NOMO-1 treated with DMSO at 0.1 percent for 48 hours (cell line): ENCODE measurements at regions not wholly inside any gene's neighbourhood (a gene's known extent, or its start where the extent isn't known, plus 50 kb on each side); places are given as distances from the start of the nearest gene placed in this dataset.
A peak's percentile ranks its signal among the peaks of the same experiment; 100 is the strongest.

Source experiments
- DNase-seq: peaks from one replicate; lab custom pipeline; 2025; ENCODE audit not compliant: unreplicated experiment; lab: John Stamatoyannopoulos, UW

DNA sequence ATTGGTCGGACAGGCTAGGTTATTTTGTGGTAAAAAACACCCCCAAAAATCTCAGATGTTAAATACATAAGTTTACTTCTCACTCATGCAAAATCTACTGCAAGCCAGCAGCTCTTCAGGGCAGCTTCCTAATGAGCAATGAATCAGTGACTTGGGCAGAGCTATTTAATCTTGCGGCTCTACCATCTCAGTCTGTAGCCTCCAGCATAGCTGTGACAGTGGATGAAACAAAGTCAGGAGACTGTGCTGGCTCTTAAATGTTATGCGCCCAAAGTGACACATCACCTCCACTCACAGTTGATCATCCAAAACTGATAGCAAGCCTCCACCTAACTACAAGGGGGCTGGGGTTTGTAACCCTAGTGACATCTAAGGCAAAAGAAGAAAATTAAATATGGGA is 571.9 kb downstream of the METTL4 start:
- no peak for DNase-seq

DNA sequence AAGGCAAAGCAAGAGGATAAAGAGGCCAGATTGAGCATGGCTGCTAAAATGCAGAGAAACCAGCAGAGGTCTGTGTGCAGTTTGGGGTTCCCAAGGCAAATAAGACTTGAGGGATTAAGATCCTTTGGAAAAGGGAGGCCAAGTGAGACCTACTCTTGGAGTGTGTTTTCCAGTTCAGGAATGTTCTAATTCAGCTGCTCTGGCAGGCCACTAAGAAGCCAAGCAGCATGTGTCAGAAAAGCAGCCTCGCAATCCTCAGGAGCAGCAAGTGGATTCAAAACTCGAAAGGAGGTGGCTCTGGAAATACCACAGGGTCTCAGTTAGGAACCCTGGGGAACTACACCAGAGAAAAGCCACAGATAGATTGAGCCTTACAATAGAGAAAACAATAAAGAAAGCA is 569.2 kb downstream of the METTL4 start:
- DNase-seq: no peak

DNA sequence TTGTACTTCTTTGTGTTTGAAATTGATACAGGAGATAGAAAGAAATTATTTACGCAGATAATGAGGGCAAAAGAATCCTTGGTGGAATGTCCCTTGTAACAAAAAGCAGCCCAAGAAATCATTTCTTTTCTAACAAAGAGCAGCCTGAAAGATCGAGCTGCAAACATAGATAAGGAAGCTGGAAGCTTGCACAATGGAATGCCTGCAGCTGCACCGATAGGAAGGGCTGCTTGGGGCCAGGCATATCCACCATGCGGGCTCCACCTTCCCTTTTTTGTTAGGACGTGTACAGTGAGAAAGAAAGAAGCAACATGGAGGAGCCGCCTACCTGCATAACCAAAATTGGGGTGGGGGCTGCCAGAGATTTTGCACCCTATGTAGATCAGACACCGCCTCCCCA is 568.7 kb downstream of the METTL4 start:
- no peak for DNase-seq

DNA sequence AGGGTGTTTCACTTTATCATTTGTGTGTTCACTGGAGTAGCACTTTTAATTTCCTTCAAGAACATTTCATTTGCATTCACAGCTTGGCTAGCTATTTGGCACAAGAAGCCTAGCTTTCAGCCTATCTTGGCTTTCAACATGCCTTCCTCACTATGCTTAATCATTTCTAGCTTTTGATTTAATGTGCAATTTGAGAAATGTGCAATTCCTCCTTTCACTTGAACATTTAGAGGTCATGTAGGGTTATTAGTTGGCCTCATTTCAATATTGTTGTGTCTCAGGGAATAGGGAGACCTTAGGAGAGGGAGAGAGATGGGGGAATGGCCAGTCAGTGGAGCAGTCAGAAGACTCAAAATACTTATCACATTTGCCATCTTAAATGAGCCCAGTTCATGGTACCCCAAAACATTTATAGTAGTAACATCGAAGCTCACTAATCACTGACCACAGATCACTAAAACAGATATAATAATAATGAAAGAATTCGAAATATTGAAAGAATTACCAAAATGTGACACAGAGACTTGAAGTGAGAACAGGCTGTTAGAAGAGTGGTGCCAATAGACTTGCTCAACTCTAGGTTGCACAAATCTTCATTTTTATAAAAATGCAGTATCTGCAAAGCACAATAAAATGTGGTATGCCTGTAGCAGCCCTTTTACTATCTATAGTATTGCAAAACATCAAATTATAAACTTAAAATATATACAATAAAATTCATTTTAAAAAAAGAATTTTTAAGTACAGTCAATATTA is 561.2 kb downstream of the METTL4 start:
- DNase-seq: no peak

DNA sequence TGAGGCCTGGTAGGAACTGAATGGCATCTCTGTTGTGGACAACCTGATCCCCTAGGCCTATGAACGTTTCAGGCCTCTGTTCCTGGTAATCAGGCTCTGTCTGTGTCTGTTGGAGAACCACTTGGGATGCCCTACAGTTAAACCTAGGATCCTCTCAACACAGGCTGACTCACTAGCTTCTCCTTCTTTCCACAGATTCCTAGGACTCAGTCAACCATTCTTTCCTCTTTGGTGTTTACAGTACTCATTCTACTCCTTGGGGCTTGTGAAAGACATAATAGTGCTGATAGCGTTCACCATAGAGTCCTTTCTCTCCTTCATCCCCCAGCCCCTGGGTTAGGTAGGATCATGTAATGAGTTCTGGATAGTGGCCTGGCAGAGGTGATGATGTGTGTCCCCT is 544.3 kb downstream of the METTL4 start:
- no peak for DNase-seq

DNA sequence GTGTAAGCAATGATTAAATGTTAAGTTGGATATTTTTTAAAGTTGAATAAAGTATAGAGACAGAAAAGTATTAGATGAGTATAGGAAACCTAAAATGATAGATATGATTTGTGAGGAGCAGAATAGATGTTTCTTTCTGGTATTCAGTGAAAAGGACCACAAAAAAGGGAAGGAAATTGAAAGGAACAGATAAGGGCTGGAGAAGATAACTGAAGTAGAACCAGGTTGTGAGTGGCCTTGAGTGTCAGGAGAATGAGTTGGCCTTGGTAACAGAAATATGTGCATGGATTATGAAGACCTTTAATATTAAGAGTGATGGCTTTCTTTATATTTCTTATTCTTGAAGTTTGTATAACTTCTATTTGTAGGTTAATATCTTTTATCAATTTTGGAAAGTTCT is 543.5 kb downstream of the METTL4 start:
- DNase-seq: no peak

DNA sequence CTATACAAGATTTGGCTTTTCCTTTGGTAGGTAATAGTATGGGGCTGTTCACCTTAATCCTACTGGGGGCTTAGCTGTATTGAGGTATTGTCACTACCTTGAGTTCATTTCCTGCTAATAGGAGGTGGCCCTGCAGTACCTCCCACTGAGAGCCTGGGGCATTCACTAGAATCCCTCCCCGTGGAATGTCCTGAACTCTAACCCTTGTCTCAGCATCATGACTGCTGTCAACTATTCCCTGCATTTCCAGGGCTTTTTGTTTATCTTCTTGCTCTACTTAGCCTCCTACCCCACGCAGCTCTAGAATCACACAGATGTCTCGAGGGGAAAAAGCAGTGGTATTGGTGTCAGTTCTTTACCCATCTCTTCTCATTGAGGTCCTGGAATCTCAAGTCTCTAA is 542.3 kb downstream of the METTL4 start:
- no peak for DNase-seq

DNA sequence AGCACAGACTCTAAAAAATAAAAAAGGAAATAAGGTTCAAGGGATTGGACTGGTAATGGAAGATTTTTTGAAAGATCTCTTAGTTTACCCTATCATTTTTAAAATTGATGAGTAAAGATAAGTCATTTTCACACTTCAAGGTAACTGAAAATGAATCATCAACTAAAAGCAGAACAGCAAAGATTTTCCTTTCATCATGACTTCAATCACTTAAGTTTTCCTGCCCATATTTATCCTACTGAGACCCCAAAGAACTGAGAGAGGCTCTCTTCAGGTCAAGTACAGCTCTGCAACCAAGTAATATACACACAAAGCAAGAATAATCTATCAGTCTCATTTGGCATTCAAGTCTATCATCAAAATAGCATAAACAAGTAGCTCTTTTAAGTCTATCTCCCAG is 540.7 kb downstream of the METTL4 start:
- no peak for DNase-seq

DNA sequence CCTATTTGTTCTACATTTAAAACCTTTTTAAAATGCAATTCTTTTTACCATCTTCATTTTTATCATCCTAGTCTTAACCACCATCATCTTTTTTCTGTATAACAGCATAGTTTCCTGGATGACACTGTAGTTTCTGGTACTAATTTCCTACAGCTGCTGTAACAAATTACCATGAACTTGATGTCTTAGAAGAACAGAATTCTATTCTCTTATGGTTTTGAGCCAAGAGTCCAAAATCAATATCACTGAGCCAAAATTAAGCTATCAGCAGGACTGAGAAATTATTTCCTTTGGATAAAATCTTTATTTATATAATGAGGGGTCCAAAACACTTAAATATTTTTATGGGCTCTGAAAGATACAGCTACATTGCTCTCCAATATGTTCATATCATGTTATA is 539.3 kb downstream of the METTL4 start:
- no peak for DNase-seq

DNA sequence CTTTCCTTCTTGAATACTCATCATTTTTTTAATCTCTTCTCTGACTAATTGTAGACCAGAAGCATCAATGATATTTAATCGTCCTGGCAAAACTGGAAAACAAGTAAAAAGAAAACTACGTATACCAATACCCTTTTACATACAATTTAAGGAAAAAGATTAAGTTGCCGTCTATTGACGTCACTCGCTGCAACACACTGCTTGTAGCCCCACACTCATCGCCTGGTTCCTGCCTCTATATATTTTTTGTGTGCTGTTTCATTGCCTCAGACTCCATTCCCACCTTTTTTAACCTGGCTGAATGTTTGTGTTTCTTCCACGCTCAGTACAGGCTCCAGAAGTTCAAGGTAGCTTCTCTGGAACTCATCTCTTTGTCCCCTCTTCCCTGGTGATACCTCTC is 536.2 kb downstream of the METTL4 start:
- DNase-seq: no peak

DNA sequence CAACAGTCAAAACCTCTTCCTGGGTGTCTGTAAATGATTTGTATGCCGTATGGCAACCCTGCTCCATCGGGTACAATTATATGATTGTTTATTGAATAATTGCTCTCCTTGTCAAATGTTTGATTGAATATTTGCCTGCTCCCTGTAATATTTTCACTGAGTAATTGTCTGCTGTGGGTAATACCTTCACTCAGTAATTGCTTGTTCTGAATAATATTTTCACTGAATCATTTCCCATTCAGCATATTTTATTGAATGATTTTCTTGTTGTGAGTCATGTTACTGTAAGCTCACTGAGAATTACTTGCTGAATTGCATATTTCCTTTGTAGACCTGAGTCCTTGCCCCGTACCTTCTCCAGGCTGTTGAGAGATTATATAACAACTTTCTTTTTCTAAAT is 535.2 kb downstream of the METTL4 start:
- no peak for DNase-seq

DNA sequence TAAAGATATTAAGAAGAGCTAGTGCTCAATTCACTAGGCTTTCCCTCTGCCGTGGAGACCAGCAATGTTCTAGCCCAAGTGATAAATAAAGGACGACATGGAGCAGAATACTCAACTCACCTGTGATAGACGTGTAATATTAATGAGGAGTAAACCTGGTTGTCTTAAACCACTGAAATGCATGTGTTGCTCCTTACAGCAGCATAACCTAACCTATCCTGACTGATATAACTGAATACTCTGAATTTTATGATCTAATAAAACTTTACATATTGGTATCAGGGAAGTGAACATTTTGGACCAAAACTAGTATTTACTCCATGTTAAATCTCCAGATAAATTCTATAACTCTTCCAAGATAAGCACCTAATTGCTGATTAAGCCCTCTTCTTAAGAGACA is 531.0 kb downstream of the METTL4 start:
- no peak for DNase-seq

DNA sequence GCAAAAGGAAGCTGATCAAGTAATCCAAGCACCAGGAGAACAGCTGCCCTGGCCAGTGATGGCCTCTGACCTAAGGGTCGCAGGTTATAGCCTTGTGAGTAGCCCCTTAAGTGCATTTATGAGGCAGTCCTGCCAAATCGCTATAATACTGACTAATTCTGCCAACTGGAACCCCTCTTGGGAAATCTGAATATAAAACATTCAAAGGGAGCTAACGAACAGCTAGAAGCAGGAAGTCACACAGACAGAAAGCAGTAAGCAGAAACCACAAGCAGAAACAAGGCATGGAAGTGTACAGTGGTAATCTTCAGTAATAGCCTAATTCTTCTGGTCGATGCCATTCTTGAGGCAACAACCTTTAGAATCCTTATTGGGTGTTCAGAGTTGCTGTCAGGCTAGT is 521.3 kb downstream of the METTL4 start:
- peak; percentile 46 for DNase-seq

DNA sequence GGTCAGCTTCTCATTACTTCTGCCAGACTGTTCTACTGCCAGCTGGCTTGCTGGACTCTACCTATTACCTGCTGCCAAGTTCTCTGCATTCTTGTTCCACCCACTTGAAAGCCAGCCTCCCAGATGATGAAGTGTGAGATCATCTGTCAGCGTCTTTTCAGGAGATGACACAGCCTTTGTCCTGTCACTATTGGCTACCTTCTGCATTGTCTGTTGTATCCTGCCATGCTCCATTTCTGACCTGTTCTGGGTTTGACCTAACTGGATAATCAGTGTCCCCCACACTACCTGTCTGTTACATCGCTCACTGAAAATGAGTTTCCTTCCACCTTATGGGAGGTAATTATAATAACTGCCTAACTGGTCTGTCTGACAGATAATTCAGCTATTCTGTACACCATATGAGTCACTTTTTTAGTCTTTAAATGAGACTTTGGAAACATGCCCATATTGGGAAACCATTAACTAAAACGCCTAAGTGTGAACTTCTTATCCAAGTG is 520.6 kb downstream of the METTL4 start:
- no peak for DNase-seq

DNA sequence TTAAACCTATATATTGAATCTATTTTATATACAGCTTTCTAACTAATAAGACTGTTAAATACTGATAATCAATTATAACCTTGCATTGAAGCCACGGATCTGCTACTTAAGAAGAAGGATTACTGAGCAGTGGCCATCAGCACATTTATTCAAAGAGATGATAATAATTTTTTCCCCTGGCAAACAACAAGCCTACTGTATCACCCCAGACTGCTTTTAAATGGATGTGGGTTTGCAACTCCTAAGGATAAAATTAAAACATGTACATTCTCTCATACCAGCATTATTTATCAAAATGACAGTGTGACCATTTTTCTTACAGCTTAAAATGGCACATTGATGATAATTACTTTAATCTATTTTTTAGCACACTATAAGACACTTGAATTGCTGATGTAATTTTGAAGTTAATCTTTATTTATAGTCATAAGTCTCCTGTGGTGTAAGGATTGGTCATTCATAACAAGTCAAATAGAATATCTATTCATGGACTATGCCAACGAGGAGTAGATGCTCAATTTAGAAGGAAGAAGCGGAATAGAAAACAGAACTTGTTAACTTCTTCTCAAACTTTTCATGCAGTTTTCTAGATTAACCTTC is 517.7 kb downstream of the METTL4 start:
- no peak for DNase-seq

DNA sequence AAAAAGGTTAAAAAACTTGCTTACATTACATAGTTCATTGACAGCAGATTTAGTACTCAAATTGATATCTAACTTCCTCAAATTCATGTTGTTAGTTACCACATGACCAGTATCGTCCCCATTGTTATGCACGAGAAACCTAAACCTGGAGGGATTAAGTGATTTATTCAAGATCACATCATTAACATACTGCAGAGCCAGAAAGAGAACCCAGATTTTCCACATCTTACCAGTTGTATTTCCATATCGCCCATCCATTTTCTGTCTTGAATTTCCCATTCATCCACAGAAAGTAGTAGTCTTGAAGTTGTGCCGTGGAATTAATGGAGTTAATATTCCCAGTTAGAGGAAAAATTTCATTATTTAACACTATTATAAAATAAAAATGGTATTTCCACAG is 512.0 kb downstream of the METTL4 start:
- DNase-seq: no peak

DNA sequence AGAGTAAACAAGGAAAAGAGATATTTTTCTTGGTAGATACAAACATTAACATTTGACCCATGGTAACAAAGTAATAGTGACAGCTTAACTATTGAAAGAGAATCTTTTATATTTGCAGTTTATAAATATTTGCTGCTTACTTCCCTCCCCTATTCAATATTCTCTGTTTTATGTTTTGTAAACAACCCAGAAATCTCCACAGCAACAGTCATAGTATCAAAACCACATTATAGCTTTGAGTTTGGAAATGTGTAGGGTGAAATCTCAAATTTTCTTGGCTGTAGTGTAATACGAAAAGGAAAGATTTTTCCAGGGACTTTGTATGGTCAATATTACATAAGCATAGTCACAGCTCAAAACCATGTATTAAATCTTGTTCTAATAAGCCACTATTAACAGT is 511.2 kb downstream of the METTL4 start:
- no peak for DNase-seq

DNA sequence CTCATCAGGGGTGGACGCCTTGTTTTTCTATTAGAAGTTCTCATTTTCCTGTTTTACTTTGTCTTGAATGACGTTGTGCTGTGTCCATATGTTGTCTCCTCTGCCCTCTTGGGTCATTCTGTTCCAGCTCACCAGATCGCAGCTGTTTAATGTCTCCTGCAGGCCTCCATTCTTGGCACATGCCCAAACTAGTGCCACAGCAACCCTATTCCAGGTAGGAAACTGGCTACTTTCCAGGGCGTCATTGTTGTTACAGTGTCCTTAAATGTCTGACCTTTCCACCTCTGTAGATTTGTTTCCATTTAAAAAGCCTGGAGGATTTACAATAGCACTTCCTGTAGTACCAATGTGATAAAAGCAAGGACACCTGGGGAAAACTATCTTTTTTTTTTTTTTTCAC is 500.7 kb downstream of the METTL4 start:
- no peak for DNase-seq

DNA sequence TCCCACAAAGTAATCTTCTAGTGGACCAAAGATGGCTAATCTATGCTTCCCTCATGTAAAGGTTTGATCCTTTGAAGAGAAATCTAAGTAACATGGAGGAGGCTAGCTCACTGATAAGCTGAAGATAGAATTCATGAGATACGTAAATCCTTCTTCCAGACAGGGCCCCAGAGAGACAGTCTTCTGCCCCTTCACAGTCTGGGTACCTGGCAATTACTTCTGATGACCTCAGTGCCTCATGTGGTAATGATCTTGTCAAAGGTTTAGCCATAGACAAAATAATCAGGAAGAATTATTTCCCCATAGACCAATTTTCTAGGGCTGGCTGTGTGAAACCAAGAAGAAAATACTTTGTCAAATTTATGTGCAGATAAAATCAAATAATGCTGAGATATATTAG is 495.8 kb downstream of the METTL4 start:
- DNase-seq: no peak

DNA sequence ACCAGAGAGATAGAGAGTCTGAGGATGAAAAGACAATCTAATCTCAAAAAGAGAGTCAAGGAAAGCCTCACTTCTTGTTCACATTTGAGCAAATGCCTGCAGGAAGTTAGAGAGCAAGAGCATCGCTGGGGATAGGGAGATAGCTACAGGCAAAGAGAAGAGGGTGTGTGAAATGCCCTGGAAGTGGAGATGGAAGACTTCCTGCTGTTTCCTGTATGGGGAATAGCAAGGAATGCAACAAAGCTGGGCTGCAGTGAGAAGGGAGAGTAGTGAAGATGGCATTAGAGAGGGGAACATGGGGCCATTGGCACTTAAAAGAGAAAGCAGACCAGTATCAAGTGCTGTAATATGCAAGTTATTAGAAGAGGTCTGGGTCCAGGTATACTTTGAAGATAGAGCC is 488.6 kb downstream of the METTL4 start:
- no peak for DNase-seq

DNA sequence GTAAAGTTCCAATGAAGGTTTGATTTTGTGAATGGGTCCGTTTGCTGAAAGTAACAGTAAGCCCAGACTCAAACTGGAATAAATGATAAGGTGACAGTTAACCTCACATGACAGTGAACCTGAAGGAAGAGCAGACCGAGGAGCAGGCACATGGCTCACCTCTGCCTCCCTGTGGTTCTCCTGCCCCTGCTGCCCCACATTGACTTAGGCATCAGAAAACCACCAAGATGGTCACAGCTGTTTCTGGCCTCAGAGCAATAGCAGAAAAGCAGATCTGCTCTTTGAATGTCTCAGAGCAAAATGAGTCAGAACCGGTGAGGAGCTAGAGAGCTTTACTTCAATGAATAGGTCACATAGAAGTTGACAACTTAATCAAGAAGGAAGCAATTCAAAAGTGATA is 487.6 kb downstream of the METTL4 start:
- peak; percentile 10 for DNase-seq

DNA sequence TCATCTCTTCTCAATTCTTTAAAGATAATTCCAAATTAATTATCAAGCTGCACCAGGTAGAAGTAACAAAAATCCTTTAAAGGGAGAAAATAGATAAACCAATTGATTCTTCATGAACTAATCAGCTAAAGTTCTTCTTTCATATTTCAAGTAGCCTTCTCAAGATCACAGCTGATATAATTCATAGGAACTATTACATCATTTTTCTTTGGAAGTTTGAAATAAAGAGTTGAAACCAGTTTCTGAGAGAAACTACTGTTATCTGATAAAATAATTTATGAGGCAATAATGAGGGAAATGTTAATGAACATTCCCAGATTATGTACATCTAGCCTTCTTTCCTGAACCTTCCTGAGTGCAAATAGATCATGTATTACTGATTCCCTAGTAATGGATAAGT is 484.9 kb downstream of the METTL4 start:
- no peak for DNase-seq
